HepG2 (cell line): ENCODE measurements at regions not wholly inside any gene's neighbourhood (a gene's known extent, or its start where the extent isn't known, plus 50 kb on each side); places are given as distances from the start of the nearest gene placed in this dataset.

Source experiments
- ATAC-seq: fragments of 200-7000 bp; cut with Tn5 transposase; 3 replicates; pipeline ENCODE4 v1.9.1; 2020; ENCODE audit warnings: mild to moderate bottlenecking, moderate library complexity
- BruUV-seq: library from RNA; stranded (reverse); fragments of 400-500 nt; replicated peaks from 2 replicates; lab custom pipeline; 2021; lab: Mats Ljungman, UMichigan
- CTCF ChIA-PET: fragments of 300-600 bp; formaldehyde crosslinking; extraction: SDS; loops from one replicate; lab custom pipeline; 2021; ENCODE audit warnings: low total read pairs, inconsistent platforms, low intra/inter-chr PET ratio; lab: Yijun Ruan, JAX
- POLR2A ChIA-PET: fragments of 350-600 bp; sonication (Branson Sonifier 250); formaldehyde crosslinking; loops from one replicate; lab custom pipeline; 2020; ENCODE audit warnings: antibody characterized with exemption, inconsistent platforms; lab: Yijun Ruan, JAX
- DNase-seq: peaks from one replicate; pipeline ENCODE4 v3.0.0-alpha.2; 2015; ENCODE audit warnings: low spot score
- FAIRE-seq: peaks from 3 replicates; lab custom pipeline; 2011; peaks lifted over from hg19 to GRCh38; lab: Jason Lieb, UNC
- H2AFZ ChIP-seq: one replicate; pipeline ENCODE4 v1.6.1; 2011; ENCODE audit warnings: low read length, inconsistent platforms
- H3K27ac ChIP-seq: fragments of 300-600 bp; 3 replicates; pipeline ENCODE4 v1.8.0; 2011; ENCODE audit warnings: mixed run types, mild to moderate bottlenecking, mixed read lengths, low read length, inconsistent platforms; ENCODE audit not compliant: insufficient read depth; ENCODE audit errors: extremely low read length
- H3K27me3 ChIP-seq, 2 experiments: fragments of 200-600 bp in 1 of 2; 2 replicates in 1 of 2; 3 replicates in 1 of 2; pipeline versions ENCODE4 v1.6.0 to v1.8.0; 2011; ENCODE audit warnings: low read length in 2 of 2, mild to moderate bottlenecking in 2 of 2, moderate library complexity in 2 of 2, inconsistent platforms in 1 of 2; ENCODE audit not compliant: insufficient read depth in 2 of 2, control insufficient read depth in 1 of 2
- H3K36me3 ChIP-seq, 2 experiments: fragments of 200-600 bp in 1 of 2; replicated peaks in 1 of 2; 2 replicates in 1 of 2; 3 replicates in 1 of 2; pipeline versions ENCODE4 v1.5.1 to v1.8.0; 2011; ENCODE audit warnings: low read length in 2 of 2, inconsistent platforms in 1 of 2; ENCODE audit not compliant: insufficient read depth in 2 of 2, control insufficient read depth in 1 of 2
- H3K4me1 ChIP-seq: 2 replicates; pipeline ENCODE4 v1.5.1; 2012; ENCODE audit warnings: low read length, inconsistent platforms; ENCODE audit not compliant: insufficient read depth
- H3K4me2 ChIP-seq: 2 replicates; pipeline ENCODE4 v1.6.0; 2011; ENCODE audit warnings: low read depth, low read length, inconsistent platforms
- H3K4me3 ChIP-seq, 3 experiments: fragments of 200-600 bp in 1 of 3; sonication (generic), shearing (Covaris generic) in 1 of 3; replicated peaks in 1 of 3; 2 replicates each; pipeline ENCODE4 v1.5.1; 2011 to 2016; ENCODE audit warnings: low read length in 3 of 3, inconsistent platforms in 2 of 3, low read depth in 2 of 3, mild to moderate bottlenecking in 2 of 3, control low read depth in 1 of 3, mixed read lengths in 1 of 3; ENCODE audit not compliant: insufficient read depth in 1 of 3
- H3K79me2 ChIP-seq: one replicate; pipeline ENCODE4 v1.6.1; 2011; ENCODE audit warnings: low read length, inconsistent platforms; ENCODE audit not compliant: insufficient read depth
- H3K9ac ChIP-seq: 2 replicates; pipeline ENCODE4 v1.6.0; 2011; ENCODE audit warnings: mild to moderate bottlenecking, low read depth, low read length, inconsistent platforms; ENCODE audit not compliant: insufficient read depth
- H3K9me3 ChIP-seq: 2 replicates; pipeline ENCODE4 v1.5.1; 2012; ENCODE audit warnings: mild to moderate bottlenecking, low read length
- H4K20me1 ChIP-seq: 2 replicates; pipeline ENCODE4 v1.6.0; 2011; ENCODE audit warnings: inconsistent platforms, mild to moderate bottlenecking, low read length, moderate library complexity; ENCODE audit not compliant: insufficient read depth
- HNF4A ChIP-seq: sonication (generic); formaldehyde crosslinking; IDR thresholded peaks from 2 replicates; pipeline ENCODE4 v1.4.0; 2020; ENCODE audit warnings: missing genetic modification reagents
- MBNL3 ChIP-seq: fragments of 250-450 bp; sonication (Bioruptor Pico); conservative IDR thresholded peaks from 2 replicates; pipeline ENCODE4 v1.8.0; 2022; ENCODE audit warnings: mild to moderate bottlenecking, inconsistent platforms
- RXRB ChIP-seq: IDR thresholded peaks from 2 replicates; pipeline ENCODE4 v1.6.1; 2016; ENCODE audit warnings: borderline replicate concordance, missing genetic modification reagents, missing compliant biosample characterization
- TIGD3 ChIP-seq: sonication (generic); formaldehyde crosslinking; IDR thresholded peaks from 2 replicates; pipeline ENCODE4 v1.5.1; 2020; ENCODE audit warnings: mild to moderate bottlenecking, missing genetic modification reagents, borderline replicate concordance
- WIZ ChIP-seq: sonication (generic); formaldehyde crosslinking; IDR thresholded peaks from 2 replicates; pipeline ENCODE4 v1.5.1; 2020; ENCODE audit warnings: mild to moderate bottlenecking, missing genetic modification reagents
- ZMYM3 ChIP-seq: sonication (generic); formaldehyde crosslinking; IDR thresholded peaks from 2 replicates; pipeline ENCODE4 v1.5.1; 2020; ENCODE audit warnings: mild to moderate bottlenecking, missing genetic modification reagents
- ZNF768 ChIP-seq: sonication (generic); formaldehyde crosslinking; IDR thresholded peaks from 2 replicates; pipeline ENCODE4 v1.4.0; 2020; ENCODE audit warnings: missing genetic modification reagents
- WGBS: methylation state at CpG from one replicate; pipeline ENCODE4 v1.1.6; 2017; ENCODE audit warnings: low lambda C conversion rate; 5-methylcytosine and 5-hydroxymethylcytosine counted together
- in situ Hi-C: cut with HindIII; loops from 2 replicates; pipeline ENCODE4 v1.10.0; 2017; ENCODE audit warnings: low pct_unique_long_range_greater_than_20kb; ENCODE audit not compliant: extremely low pct_ligation_motif_present
- intact Hi-C: fragments of 100-400 bp; cut with micrococcal nuclease; formaldehyde crosslinking; loops from one replicate; pipeline ENCODE4 v1.10.0; 2022; ENCODE audit not compliant: unreplicated experiment
- TF ChIP-seq, protein P1 (sequence below): sonication (generic); formaldehyde crosslinking; conservative IDR thresholded peaks from 2 replicates; pipeline ENCODE4 v1.4.0; 2020; ENCODE audit warnings: mild to moderate bottlenecking, missing genetic modification reagents, moderate library complexity

DNA sequence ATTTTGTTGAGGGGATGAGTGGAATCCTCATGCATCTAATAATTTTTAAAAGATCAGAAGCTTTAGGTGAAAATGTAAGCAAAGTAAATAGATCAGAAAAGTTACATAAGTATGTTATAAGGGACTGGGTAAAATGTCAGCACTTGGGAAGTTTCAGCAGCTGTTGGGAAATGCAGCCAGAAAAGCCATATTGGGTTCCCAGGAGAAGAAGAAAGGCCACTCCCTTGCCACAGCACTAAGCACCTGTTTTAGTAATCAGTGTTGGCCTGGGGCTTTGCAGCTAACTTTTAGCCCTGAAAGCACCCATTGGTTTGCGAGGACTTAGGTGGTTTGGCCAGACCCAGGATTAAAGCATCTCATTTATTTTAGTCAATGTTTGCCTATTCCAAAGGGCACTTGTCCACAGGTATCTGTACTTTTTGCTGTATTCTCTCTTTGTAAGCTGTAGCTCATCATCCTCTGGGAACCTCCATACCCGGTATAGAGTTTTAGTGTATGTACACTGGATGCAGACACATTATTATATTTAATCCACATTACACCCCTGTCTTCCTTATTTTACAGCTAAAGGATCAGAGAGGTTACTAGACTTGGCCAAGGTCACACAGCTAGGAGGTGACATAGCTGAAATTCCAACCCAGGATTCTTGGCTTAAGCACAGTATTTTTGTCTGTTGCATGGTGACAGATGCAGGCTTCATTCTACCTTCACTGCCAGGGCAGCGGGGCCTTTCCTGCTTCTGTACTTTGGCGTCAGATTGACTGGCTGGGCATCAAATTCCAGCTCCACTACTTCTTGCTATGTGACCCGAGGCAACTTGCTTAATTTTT is 127.7 kb upstream of the SESN3 start:
- intact Hi-C loops (no loop called here), in situ Hi-C loops (no loop called here)
- DNase-seq (no peak), ATAC-seq (peak; percentile 72), FAIRE-seq (no peak)
- H2AFZ ChIP-seq: no peak overlapping the region
- no peaks in the 10 kb centered on the region for H3K79me2 ChIP-seq
- H3K4me1 ChIP-seq: peaks cover 45% of the 10 kb centered on the region
- TF ChIP-seq, protein P1, sequence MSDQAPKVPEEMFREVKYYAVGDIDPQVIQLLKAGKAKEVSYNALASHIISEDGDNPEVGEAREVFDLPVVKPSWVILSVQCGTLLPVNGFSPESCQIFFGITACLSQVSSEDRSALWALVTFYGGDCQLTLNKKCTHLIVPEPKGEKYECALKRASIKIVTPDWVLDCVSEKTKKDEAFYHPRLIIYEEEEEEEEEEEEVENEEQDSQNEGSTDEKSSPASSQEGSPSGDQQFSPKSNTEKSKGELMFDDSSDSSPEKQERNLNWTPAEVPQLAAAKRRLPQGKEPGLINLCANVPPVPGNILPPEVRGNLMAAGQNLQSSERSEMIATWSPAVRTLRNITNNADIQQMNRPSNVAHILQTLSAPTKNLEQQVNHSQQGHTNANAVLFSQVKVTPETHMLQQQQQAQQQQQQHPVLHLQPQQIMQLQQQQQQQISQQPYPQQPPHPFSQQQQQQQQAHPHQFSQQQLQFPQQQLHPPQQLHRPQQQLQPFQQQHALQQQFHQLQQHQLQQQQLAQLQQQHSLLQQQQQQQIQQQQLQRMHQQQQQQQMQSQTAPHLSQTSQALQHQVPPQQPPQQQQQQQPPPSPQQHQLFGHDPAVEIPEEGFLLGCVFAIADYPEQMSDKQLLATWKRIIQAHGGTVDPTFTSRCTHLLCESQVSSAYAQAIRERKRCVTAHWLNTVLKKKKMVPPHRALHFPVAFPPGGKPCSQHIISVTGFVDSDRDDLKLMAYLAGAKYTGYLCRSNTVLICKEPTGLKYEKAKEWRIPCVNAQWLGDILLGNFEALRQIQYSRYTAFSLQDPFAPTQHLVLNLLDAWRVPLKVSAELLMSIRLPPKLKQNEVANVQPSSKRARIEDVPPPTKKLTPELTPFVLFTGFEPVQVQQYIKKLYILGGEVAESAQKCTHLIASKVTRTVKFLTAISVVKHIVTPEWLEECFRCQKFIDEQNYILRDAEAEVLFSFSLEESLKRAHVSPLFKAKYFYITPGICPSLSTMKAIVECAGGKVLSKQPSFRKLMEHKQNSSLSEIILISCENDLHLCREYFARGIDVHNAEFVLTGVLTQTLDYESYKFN: 0 out of 2 replicates have a peak, but pooled peaks have one; percentile 6
- TF ChIP-seq ZMYM3 (CRISPR knock-in tag) (peak; percentile 82), TIGD3 (CRISPR knock-in tag) (no peak), ZNF768 (CRISPR knock-in tag) (peak; percentile 90; the same call in 1 of the 2 replicates), MBNL3 (CRISPR knock-in tag) (no peak), RXRB (0 out of 2 replicates have a peak, but pooled peaks have one; percentile 32), HNF4A (0 out of 2 replicates have a peak, but pooled peaks have one; percentile 5), WIZ (no peak)
- H3K9ac ChIP-seq: no peak overlapping the region
- H3K27me3 ChIP-seq: no peaks in the 10 kb centered on the region
- ChIA-PET POLR2A (no interaction called here), CTCF (no interaction called here)
- WGBS: 32% methylated on average over 4 of the region's 5 CpGs
- no peaks in the 10 kb centered on the region for H3K9me3 ChIP-seq
- no TSS peak for BruUV-seq
- no peak overlapping the region for H3K4me3 ChIP-seq
- H3K27ac ChIP-seq: no peak overlapping the region
- H3K4me2 ChIP-seq: no peak overlapping the region
- no peaks in the 10 kb centered on the region for H4K20me1 ChIP-seq
- H3K36me3 ChIP-seq: no peaks in the 10 kb centered on the region
